ENCODE measurements at regions not wholly inside any gene's neighbourhood (a gene's known extent, or its start where the extent isn't known, plus 50 kb on each side); places are given as distances from the start of the nearest gene placed in this dataset.
"Not testable (repeated sequence)": the region's sequence is repeated elsewhere in the genome, so short reads cannot be mapped to it uniquely, and the experiment has no call there.

- DNase-seq, result no peak
Observed at GRCh38 chr21:18970416-18970815, 566.8 kb upstream of the TMPRSS15 start.

- no peak for DNase-seq
Observed at GRCh38 chr21:18970941-18971340, 567.4 kb upstream of the TMPRSS15 start.

- DNase-seq, result no peak
Observed at GRCh38 chr21:18985584-18985983, 582.0 kb upstream of the TMPRSS15 start.

- no peak for DNase-seq
Observed at GRCh38 chr21:18986197-18986596, 582.6 kb upstream of the TMPRSS15 start.

- no peak for DNase-seq
Observed at GRCh38 chr21:18987520-18988026, 584.0 kb upstream of the TMPRSS15 start.

- DNase-seq, result no peak
Observed at GRCh38 chr21:18989953-18990495, 586.4 kb upstream of the TMPRSS15 start.

GRCh38 chr21:18991846-18992245, 588.3 kb upstream of the TMPRSS15 start:
- no peak for DNase-seq

GRCh38 chr21:19010251-19010650, 606.7 kb upstream of the TMPRSS15 start:
- DNase-seq, result no peak

- DNase-seq, result no peak
Observed at GRCh38 chr21:19010996-19011395, 607.4 kb upstream of the TMPRSS15 start.

GRCh38 chr21:19011451-19011850, 607.9 kb upstream of the TMPRSS15 start:
- no peak for DNase-seq

GRCh38 chr21:19013916-19014315, 610.3 kb upstream of the TMPRSS15 start:
- no peak for DNase-seq

GRCh38 chr21:19018529-19018928, 614.9 kb upstream of the TMPRSS15 start:
- no peak for DNase-seq

GRCh38 chr21:19022978-19023377, 619.4 kb upstream of the TMPRSS15 start:
- no peak for DNase-seq

- no peak for DNase-seq
Observed at GRCh38 chr21:19026911-19027310, 623.3 kb upstream of the TMPRSS15 start.

GRCh38 chr21:19029816-19030215, 626.2 kb upstream of the TMPRSS15 start:
- no peak for DNase-seq

- no peak for DNase-seq
Observed at GRCh38 chr21:19031953-19032352, 628.4 kb upstream of the TMPRSS15 start.

- no peak for DNase-seq
Observed at GRCh38 chr21:19034041-19034440, 630.5 kb upstream of the TMPRSS15 start.

GRCh38 chr21:19034560-19034959, 631.0 kb upstream of the TMPRSS15 start:
- no peak for DNase-seq

GRCh38 chr21:19045876-19046275, 642.3 kb upstream of the TMPRSS15 start:
- DNase-seq, result no peak

GRCh38 chr21:19048098-19048672, 644.6 kb upstream of the TMPRSS15 start:
- no peak for DNase-seq

GRCh38 chr21:19049567-19049966, 646.0 kb upstream of the TMPRSS15 start:
- no peak for DNase-seq

GRCh38 chr21:19065164-19065563, 661.6 kb upstream of the TMPRSS15 start:
- no peak for DNase-seq

- DNase-seq, result no peak
Observed at GRCh38 chr21:19076031-19076430, 672.4 kb upstream of the TMPRSS15 start.

- DNase-seq, result no peak
Observed at GRCh38 chr21:19109694-19110093, 706.1 kb upstream of the TMPRSS15 start.

- DNase-seq, result not testable (repeated sequence)
Observed at GRCh38 chr21:19119259-19119658, 715.7 kb upstream of the TMPRSS15 start.
